ACHN (cell line): ENCODE measurements at regions not wholly inside any gene's neighbourhood (a gene's known extent, or its start where the extent isn't known, plus 50 kb on each side); places are given as distances from the start of the nearest gene placed in this dataset.
"Not testable (repeated sequence)": the region's sequence is repeated elsewhere in the genome, so short reads cannot be mapped to it uniquely, and the experiment has no call there.

Experiments
- DNase-seq: peaks from one replicate; pipeline ENCODE4 v3.0.0-alpha.2; 2015
- in situ Hi-C: cut with HindIII; loops from 2 replicates; pipeline ENCODE4 v1.10.0; 2017; ENCODE audit warnings: low sequenced_read_pairs, low pct_ligation_motif_present, low pct_unique_long_range_greater_than_20kb

- no peak for DNase-seq
- in situ Hi-C loops: no loop called here
These were observed 772.0 kb downstream of the ETS1 start for GRCh38 chr11:127815331-127815730.

GRCh38 chr11:127806501-127806900 is 780.9 kb downstream of the ETS1 start:
- DNase-seq: no peak
- in situ Hi-C loops: no loop called here

- in situ Hi-C loops: no loop called here
- DNase-seq: no peak
These were observed 781.6 kb downstream of the ETS1 start for GRCh38 chr11:127805771-127806170.

- DNase-seq: no peak
- in situ Hi-C loops: no loop called here
These were observed 782.5 kb downstream of the ETS1 start for GRCh38 chr11:127804747-127805400.

- no peak for DNase-seq
- in situ Hi-C loops: no loop called here
These were observed 783.6 kb downstream of the ETS1 start for GRCh38 chr11:127803755-127804154.

- in situ Hi-C loops: no loop called here
- no peak for DNase-seq
These were observed 786.2 kb downstream of the ETS1 start for GRCh38 chr11:127800989-127801688.

GRCh38 chr11:127795326-127795725 is 792.0 kb downstream of the ETS1 start:
- no peak for DNase-seq
- in situ Hi-C loops: no loop called here

GRCh38 chr11:127791844-127792243 is 791.3 kb upstream of the KIRREL3 start:
- no peak for DNase-seq
- in situ Hi-C loops: no loop called here

- in situ Hi-C loops: no loop called here
These were observed 790.0 kb upstream of the KIRREL3 start for GRCh38 chr11:127790592-127790991.

GRCh38 chr11:127789927-127790326 is 789.4 kb upstream of the KIRREL3 start:
- in situ Hi-C loops: no loop called here
- peak; percentile 24 for DNase-seq

More at GRCh38 chr11:127790592-127790991, 790.0 kb upstream of the KIRREL3 start:
- no peak for DNase-seq

- in situ Hi-C loops, DNase-seq: not testable (repeated sequence)
These were observed 772.4 kb upstream of the KIRREL3 start for GRCh38 chr11:127772938-127773337.

GRCh38 chr11:127768931-127769330 is 768.4 kb upstream of the KIRREL3 start:
- in situ Hi-C loops, DNase-seq: not testable (repeated sequence)

GRCh38 chr11:127766734-127767133 is 766.2 kb upstream of the KIRREL3 start:
- in situ Hi-C loops: no loop called here
- DNase-seq: no peak

- in situ Hi-C loops: no loop called here
These were observed 738.3 kb upstream of the KIRREL3 start for GRCh38 chr11:127738771-127739286.

GRCh38 chr11:127737499-127737898 is 736.9 kb upstream of the KIRREL3 start:
- in situ Hi-C loops: no loop called here
- DNase-seq: no peak

More at GRCh38 chr11:127738771-127739286, 738.3 kb upstream of the KIRREL3 start:
- DNase-seq: no peak

- in situ Hi-C loops: no loop called here
- no peak for DNase-seq
These were observed 733.0 kb upstream of the KIRREL3 start for GRCh38 chr11:127733552-127733951.

GRCh38 chr11:127726367-127726766 is 725.8 kb upstream of the KIRREL3 start:
- DNase-seq: no peak
- in situ Hi-C loops: no loop called here

- in situ Hi-C loops: no loop called here
- no peak for DNase-seq
These were observed 723.1 kb upstream of the KIRREL3 start for GRCh38 chr11:127723714-127724113.

GRCh38 chr11:127713226-127713625 is 712.7 kb upstream of the KIRREL3 start:
- no peak for DNase-seq
- in situ Hi-C loops: no loop called here

- in situ Hi-C loops: no loop called here
These were observed 711.2 kb upstream of the KIRREL3 start for GRCh38 chr11:127711748-127712147.

More at GRCh38 chr11:127711748-127712147, 711.2 kb upstream of the KIRREL3 start:
- DNase-seq: no peak
